Activated naive CD8-positive, alpha-beta T cell treated with anti-CD3 and anti-CD28 coated beads, Interleukin-2, amount 50 U/mL, for 16 hours (primary cell): ENCODE measurements at regions not wholly inside any gene's neighbourhood (a gene's known extent, or its start where the extent isn't known, plus 50 kb on each side); places are given as distances from the start of the nearest gene placed in this dataset.

Source experiments
- DNase-seq: peaks from one replicate; pipeline ENCODE4 v3.0.0-alpha.2; 2020; ENCODE audit warnings: low read depth, low spot score

GRCh38 chr5:125595095-125595494 is 828.1 kb upstream of the GRAMD2B start:
- DNase-seq: no peak

- no peak for DNase-seq
Observed at GRCh38 chr5:125595845-125596244, 827.4 kb upstream of the GRAMD2B start.

- no peak for DNase-seq
Observed at GRCh38 chr5:125597338-125597737, 825.9 kb upstream of the GRAMD2B start.

GRCh38 chr5:125600559-125600958 is 822.6 kb upstream of the GRAMD2B start:
- DNase-seq: no peak

- DNase-seq: no peak
Observed at GRCh38 chr5:125602184-125602583, 821.0 kb upstream of the GRAMD2B start.

GRCh38 chr5:125603321-125603720 is 819.9 kb upstream of the GRAMD2B start:
- no peak for DNase-seq

GRCh38 chr5:125604104-125604503 is 819.1 kb upstream of the GRAMD2B start:
- no peak for DNase-seq

- no peak for DNase-seq
Observed at GRCh38 chr5:125607018-125607417, 816.2 kb upstream of the GRAMD2B start.

- DNase-seq: no peak
Observed at GRCh38 chr5:125609011-125609410, 814.2 kb upstream of the GRAMD2B start.

GRCh38 chr5:125610892-125611291 is 812.3 kb upstream of the GRAMD2B start:
- no peak for DNase-seq

GRCh38 chr5:125611541-125611940 is 811.7 kb upstream of the GRAMD2B start:
- DNase-seq: no peak

GRCh38 chr5:125612181-125612721 is 811.0 kb upstream of the GRAMD2B start:
- no peak for DNase-seq

- no peak for DNase-seq
Observed at GRCh38 chr5:125612776-125613175, 810.4 kb upstream of the GRAMD2B start.

GRCh38 chr5:125630237-125630636 is 793.0 kb upstream of the GRAMD2B start:
- no peak for DNase-seq

GRCh38 chr5:125633523-125633922 is 789.7 kb upstream of the GRAMD2B start:
- no peak for DNase-seq

- no peak for DNase-seq
Observed at GRCh38 chr5:125634216-125634835, 788.9 kb upstream of the GRAMD2B start.

- DNase-seq: no peak
Observed at GRCh38 chr5:125639858-125640257, 783.4 kb upstream of the GRAMD2B start.

- no peak for DNase-seq
Observed at GRCh38 chr5:125652761-125653160, 770.4 kb upstream of the GRAMD2B start.

- DNase-seq: no peak
Observed at GRCh38 chr5:125654392-125654791, 768.8 kb upstream of the GRAMD2B start.

GRCh38 chr5:125655156-125655555 is 768.1 kb upstream of the GRAMD2B start:
- no peak for DNase-seq

- no peak for DNase-seq
Observed at GRCh38 chr5:125657936-125658335, 765.3 kb upstream of the GRAMD2B start.

GRCh38 chr5:125659316-125660023 is 763.7 kb upstream of the GRAMD2B start:
- DNase-seq: no peak

- no peak for DNase-seq
Observed at GRCh38 chr5:125660231-125660895, 762.8 kb upstream of the GRAMD2B start.
